GM23338 (cell line): ENCODE measurements at regions not wholly inside any gene's neighbourhood (a gene's known extent, or its start where the extent isn't known, plus 50 kb on each side); places are given as distances from the start of the nearest gene placed in this dataset.

Experiments used
- ATAC-seq: fragments of 200-7000 bp; cut with Tn5 transposase; 3 replicates; pipeline ENCODE4 v1.9.1; 2020
- DNase-seq: peaks from one replicate; pipeline ENCODE4 v3.0.0-alpha.2; 2015; ENCODE audit warnings: low spot score
- H2AFZ ChIP-seq: fragments of 200-600 bp; sonication (generic); 2 replicates; pipeline ENCODE4 v1.8.0; 2016; ENCODE audit warnings: antibody characterized with exemption, mild to moderate bottlenecking, moderate library complexity
- H3F3A ChIP-seq: fragments of 200-600 bp; sonication (generic); replicated peaks from 2 replicates; pipeline ENCODE4 v1.8.0; 2017; ENCODE audit warnings: antibody characterized with exemption, mixed run types, low read depth
- H3K27ac ChIP-seq: fragments of 200-600 bp; sonication (generic); 2 replicates; pipeline ENCODE4 v1.6.1; 2016; ENCODE audit warnings: low read depth
- H3K27me3 ChIP-seq: fragments of 200-600 bp; sonication (generic); 2 replicates; pipeline ENCODE4 v1.8.0; 2016; ENCODE audit warnings: mild to moderate bottlenecking, mixed run types, moderate library complexity; ENCODE audit not compliant: insufficient read depth
- H3K36me3 ChIP-seq: fragments of 200-600 bp; sonication (generic); 2 replicates; pipeline ENCODE4 v1.8.0; 2016; ENCODE audit warnings: mild to moderate bottlenecking; ENCODE audit not compliant: insufficient read depth
- H3K4me1 ChIP-seq: fragments of 200-600 bp; sonication (generic); 2 replicates; pipeline ENCODE4 v1.8.0; 2016; ENCODE audit warnings: mild to moderate bottlenecking, moderate library complexity; ENCODE audit not compliant: insufficient read depth
- H3K4me2 ChIP-seq: fragments of 200-600 bp; sonication (generic); 2 replicates; pipeline ENCODE4 v1.7.1; 2017; ENCODE audit warnings: mixed run types
- H3K4me3 ChIP-seq: fragments of 200-600 bp; sonication (generic); 2 replicates; pipeline ENCODE4 v1.6.1; 2016; ENCODE audit warnings: mixed run types
- H3K79me2 ChIP-seq: fragments of 200-600 bp; sonication (generic); replicated peaks from 2 replicates; pipeline ENCODE4 v1.8.0; 2017; ENCODE audit warnings: mild to moderate bottlenecking; ENCODE audit not compliant: insufficient read depth
- H3K9me2 ChIP-seq: fragments of 200-600 bp; sonication (generic); 2 replicates; pipeline ENCODE4 v1.8.0; 2017; ENCODE audit not compliant: insufficient read depth
- H4K20me1 ChIP-seq: fragments of 200-600 bp; sonication (generic); replicated peaks from 2 replicates; pipeline ENCODE4 v1.8.0; 2017; ENCODE audit warnings: mild to moderate bottlenecking; ENCODE audit not compliant: insufficient read depth
- H3K27ac Mint-ChIP-seq: 2 replicates; pipeline ENCODE4 v1.8.0; 2020; ENCODE audit warnings: inconsistent platforms, mild to moderate bottlenecking, moderate library complexity, mixed read lengths
- H3K27me3 Mint-ChIP-seq: 3 replicates; pipeline ENCODE4 v1.8.0; 2022; ENCODE audit warnings: low read depth, mild to moderate bottlenecking, moderate library complexity, mixed read lengths, inconsistent platforms; ENCODE audit not compliant: insufficient read depth, poor library complexity
- H3K36me3 Mint-ChIP-seq: 3 replicates; pipeline ENCODE4 v1.8.0; 2021; ENCODE audit warnings: low read depth, mild to moderate bottlenecking, inconsistent platforms, moderate library complexity, mixed read lengths
- H3K4me1 Mint-ChIP-seq: 3 replicates; pipeline ENCODE4 v1.8.0; 2020; ENCODE audit warnings: mild to moderate bottlenecking, inconsistent platforms, mixed read lengths
- H3K4me3 Mint-ChIP-seq: 3 replicates; pipeline ENCODE4 v1.8.0; 2021; ENCODE audit warnings: moderate library complexity, mild to moderate bottlenecking, inconsistent platforms, mixed read lengths
- H3K9me3 Mint-ChIP-seq: 3 replicates; pipeline ENCODE4 v1.8.0; 2020; ENCODE audit warnings: moderate library complexity, mild to moderate bottlenecking, inconsistent platforms, mixed read lengths
- CREB1 ChIP-seq: fragments of 250-450 bp; sonication (Bioruptor Pico); IDR thresholded peaks from 2 replicates; pipeline ENCODE4 v1.5.0; 2020; ENCODE audit warnings: low read depth, mild to moderate bottlenecking, moderate library complexity
- ETS1 ChIP-seq: IDR thresholded peaks from 2 replicates; pipeline ENCODE4 v1.6.1; 2016; ENCODE audit warnings: antibody characterized with exemption
- EZH2 ChIP-seq: fragments of 200-600 bp; sonication (generic); IDR thresholded peaks from one replicate; pipeline ENCODE4 v1.8.0; 2017; ENCODE audit warnings: antibody characterized with exemption, mild to moderate bottlenecking, low read depth; ENCODE audit not compliant: unreplicated experiment
- EZH2phosphoT487 ChIP-seq: fragments of 200-600 bp; sonication (generic); IDR thresholded peaks from one replicate; pipeline ENCODE4 v1.8.1; 2018; ENCODE audit warnings: antibody characterized with exemption; ENCODE audit not compliant: unreplicated experiment
- JUNB ChIP-seq: IDR thresholded peaks from one replicate; pipeline ENCODE4 v1.6.1; 2016; ENCODE audit warnings: antibody characterized with exemption; ENCODE audit not compliant: unreplicated experiment
- NANOG ChIP-seq: IDR thresholded peaks from 2 replicates; pipeline ENCODE4 v1.6.1; 2016; ENCODE audit warnings: antibody characterized with exemption, borderline replicate concordance
- POLR2AphosphoS5 ChIP-seq: IDR thresholded peaks from 2 replicates; pipeline ENCODE4 v1.6.1; 2016; ENCODE audit warnings: antibody characterized with exemption, low read depth
- REST ChIP-seq: IDR thresholded peaks from one replicate; pipeline ENCODE4 v1.6.1; 2018; ENCODE audit warnings: antibody characterized with exemption; ENCODE audit not compliant: unreplicated experiment
- STAT1 ChIP-seq: IDR thresholded peaks from one replicate; pipeline ENCODE4 v1.6.1; 2016; ENCODE audit warnings: antibody characterized with exemption; ENCODE audit not compliant: unreplicated experiment
- ZNF114 ChIP-seq: fragments of 250-450 bp; sonication (Bioruptor Pico); IDR thresholded peaks from 2 replicates; pipeline ENCODE4 v1.5.0; 2020; ENCODE audit warnings: mild to moderate bottlenecking, moderate library complexity
- ZNF331 ChIP-seq: fragments of 250-450 bp; sonication (Bioruptor Pico); IDR thresholded peaks from 2 replicates; pipeline ENCODE4 v1.5.0; 2020; ENCODE audit warnings: low read depth, mild to moderate bottlenecking, moderate library complexity
- TF ChIP-seq, protein P1 (sequence below), 2 experiments: fragments of 200-600 bp in 1 of 2; sonication (generic) in 1 of 2; conservative IDR thresholded peaks; 2 replicates each; pipeline versions ENCODE4 v1.5.1 to v1.6.1; 2016 to 2017; ENCODE audit warnings: antibody characterized with exemption in 2 of 2, low read depth in 2 of 2, mild to moderate bottlenecking in 2 of 2, moderate library complexity in 1 of 2
- TF ChIP-seq, protein P2 (sequence below): fragments of 250-450 bp; sonication (Bioruptor Pico); IDR thresholded peaks from 2 replicates; pipeline ENCODE4 v1.5.0; 2020; ENCODE audit warnings: mild to moderate bottlenecking, moderate library complexity

- no peaks in the 10 kb centered on the region for H3K36me3 Mint-ChIP-seq
- H3K27me3 Mint-ChIP-seq = no peaks in the 10 kb centered on the region
- H4K20me1 ChIP-seq = no peaks in the 10 kb centered on the region
- no peak for ATAC-seq
- H3K4me1 Mint-ChIP-seq = no peaks in the 10 kb centered on the region
- DNase-seq = no peak
- no peak overlapping the region for H3K27ac Mint-ChIP-seq
- no peaks in the 10 kb centered on the region for H3K27me3 ChIP-seq
- no peak overlapping the region for H3K4me3 Mint-ChIP-seq
- no peaks in the 10 kb centered on the region for H3K9me2 ChIP-seq
- H3K4me2 ChIP-seq = no peak overlapping the region
- no peak overlapping the region for H2AFZ ChIP-seq
- no peaks in the 10 kb centered on the region for H3K9me3 Mint-ChIP-seq
- H3K36me3 ChIP-seq = no peaks in the 10 kb centered on the region
- TF ChIP-seq ZNF331 (CRISPR knock-in tag) (no peak), NANOG (no peak), EZH2phosphoT487 (no peak), ETS1 (no peak), CREB1 (CRISPR knock-in tag) (no peak), POLR2AphosphoS5 (no peak), REST (no peak), JUNB (no peak), ZNF114 (CRISPR knock-in tag) (no peak), EZH2 (no peak), STAT1 (no peak)
- TF ChIP-seq, protein P1, sequence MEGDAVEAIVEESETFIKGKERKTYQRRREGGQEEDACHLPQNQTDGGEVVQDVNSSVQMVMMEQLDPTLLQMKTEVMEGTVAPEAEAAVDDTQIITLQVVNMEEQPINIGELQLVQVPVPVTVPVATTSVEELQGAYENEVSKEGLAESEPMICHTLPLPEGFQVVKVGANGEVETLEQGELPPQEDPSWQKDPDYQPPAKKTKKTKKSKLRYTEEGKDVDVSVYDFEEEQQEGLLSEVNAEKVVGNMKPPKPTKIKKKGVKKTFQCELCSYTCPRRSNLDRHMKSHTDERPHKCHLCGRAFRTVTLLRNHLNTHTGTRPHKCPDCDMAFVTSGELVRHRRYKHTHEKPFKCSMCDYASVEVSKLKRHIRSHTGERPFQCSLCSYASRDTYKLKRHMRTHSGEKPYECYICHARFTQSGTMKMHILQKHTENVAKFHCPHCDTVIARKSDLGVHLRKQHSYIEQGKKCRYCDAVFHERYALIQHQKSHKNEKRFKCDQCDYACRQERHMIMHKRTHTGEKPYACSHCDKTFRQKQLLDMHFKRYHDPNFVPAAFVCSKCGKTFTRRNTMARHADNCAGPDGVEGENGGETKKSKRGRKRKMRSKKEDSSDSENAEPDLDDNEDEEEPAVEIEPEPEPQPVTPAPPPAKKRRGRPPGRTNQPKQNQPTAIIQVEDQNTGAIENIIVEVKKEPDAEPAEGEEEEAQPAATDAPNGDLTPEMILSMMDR (conservative IDR thresholded peaks at IDR 0.05; ENCODE audit: low read depth in 2 of 2) = no peak
- TF ChIP-seq, protein P2, sequence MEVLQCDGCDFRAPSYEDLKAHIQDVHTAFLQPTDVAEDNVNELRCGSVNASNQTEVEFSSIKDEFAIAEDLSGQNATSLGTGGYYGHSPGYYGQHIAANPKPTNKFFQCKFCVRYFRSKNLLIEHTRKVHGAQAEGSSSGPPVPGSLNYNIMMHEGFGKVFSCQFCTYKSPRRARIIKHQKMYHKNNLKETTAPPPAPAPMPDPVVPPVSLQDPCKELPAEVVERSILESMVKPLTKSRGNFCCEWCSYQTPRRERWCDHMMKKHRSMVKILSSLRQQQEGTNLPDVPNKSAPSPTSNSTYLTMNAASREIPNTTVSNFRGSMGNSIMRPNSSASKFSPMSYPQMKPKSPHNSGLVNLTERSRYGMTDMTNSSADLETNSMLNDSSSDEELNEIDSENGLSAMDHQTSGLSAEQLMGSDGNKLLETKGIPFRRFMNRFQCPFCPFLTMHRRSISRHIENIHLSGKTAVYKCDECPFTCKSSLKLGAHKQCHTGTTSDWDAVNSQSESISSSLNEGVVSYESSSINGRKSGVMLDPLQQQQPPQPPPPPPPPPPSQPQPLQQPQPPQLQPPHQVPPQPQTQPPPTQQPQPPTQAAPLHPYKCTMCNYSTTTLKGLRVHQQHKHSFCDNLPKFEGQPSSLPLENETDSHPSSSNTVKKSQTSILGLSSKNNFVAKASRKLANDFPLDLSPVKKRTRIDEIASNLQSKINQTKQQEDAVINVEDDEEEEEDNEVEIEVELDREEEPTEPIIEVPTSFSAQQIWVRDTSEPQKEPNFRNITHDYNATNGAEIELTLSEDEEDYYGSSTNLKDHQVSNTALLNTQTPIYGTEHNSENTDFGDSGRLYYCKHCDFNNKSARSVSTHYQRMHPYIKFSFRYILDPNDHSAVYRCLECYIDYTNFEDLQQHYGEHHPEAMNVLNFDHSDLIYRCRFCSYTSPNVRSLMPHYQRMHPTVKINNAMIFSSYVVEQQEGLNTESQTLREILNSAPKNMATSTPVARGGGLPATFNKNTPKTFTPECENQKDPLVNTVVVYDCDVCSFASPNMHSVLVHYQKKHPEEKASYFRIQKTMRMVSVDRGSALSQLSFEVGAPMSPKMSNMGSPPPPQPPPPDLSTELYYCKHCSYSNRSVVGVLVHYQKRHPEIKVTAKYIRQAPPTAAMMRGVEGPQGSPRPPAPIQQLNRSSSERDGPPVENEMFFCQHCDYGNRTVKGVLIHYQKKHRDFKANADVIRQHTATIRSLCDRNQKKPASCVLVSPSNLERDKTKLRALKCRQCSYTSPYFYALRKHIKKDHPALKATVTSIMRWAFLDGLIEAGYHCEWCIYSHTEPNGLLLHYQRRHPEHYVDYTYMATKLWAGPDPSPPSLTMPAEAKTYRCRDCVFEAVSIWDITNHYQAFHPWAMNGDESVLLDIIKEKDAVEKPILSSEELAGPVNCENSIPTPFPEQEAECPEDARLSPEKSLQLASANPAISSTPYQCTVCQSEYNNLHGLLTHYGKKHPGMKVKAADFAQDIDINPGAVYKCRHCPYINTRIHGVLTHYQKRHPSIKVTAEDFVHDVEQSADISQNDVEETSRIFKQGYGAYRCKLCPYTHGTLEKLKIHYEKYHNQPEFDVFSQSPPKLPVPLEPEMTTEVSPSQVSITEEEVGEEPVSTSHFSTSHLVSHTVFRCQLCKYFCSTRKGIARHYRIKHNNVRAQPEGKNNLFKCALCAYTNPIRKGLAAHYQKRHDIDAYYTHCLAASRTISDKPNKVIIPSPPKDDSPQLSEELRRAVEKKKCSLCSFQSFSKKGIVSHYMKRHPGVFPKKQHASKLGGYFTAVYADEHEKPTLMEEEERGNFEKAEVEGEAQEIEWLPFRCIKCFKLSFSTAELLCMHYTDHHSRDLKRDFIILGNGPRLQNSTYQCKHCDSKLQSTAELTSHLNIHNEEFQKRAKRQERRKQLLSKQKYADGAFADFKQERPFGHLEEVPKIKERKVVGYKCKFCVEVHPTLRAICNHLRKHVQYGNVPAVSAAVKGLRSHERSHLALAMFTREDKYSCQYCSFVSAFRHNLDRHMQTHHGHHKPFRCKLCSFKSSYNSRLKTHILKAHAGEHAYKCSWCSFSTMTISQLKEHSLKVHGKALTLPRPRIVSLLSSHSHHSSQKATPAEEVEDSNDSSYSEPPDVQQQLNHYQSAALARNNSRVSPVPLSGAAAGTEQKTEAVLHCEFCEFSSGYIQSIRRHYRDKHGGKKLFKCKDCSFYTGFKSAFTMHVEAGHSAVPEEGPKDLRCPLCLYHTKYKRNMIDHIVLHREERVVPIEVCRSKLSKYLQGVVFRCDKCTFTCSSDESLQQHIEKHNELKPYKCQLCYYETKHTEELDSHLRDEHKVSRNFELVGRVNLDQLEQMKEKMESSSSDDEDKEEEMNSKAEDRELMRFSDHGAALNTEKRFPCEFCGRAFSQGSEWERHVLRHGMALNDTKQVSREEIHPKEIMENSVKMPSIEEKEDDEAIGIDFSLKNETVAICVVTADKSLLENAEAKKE (CRISPR knock-in tag) = no peak
- no peaks in the 10 kb centered on the region for H3K79me2 ChIP-seq
- no peak overlapping the region for H3K4me3 ChIP-seq
- H3F3A ChIP-seq = no peaks in the 10 kb centered on the region
- no peaks in the 10 kb centered on the region for H3K4me1 ChIP-seq
- no peak overlapping the region for H3K27ac ChIP-seq
These were observed 1164.7 kb downstream of the CDY2B start for GRCh38 chrY:16715278-16715677.
